GM23338 (cell line): ENCODE measurements at regions not wholly inside any gene's neighbourhood (a gene's known extent, or its start where the extent isn't known, plus 50 kb on each side); places are given as distances from the start of the nearest gene placed in this dataset.

ENCODE experiments used
- ATAC-seq: fragments of 200-7000 bp; cut with Tn5 transposase; 3 replicates; pipeline ENCODE4 v1.9.1; 2020
- DNase-seq: peaks from one replicate; pipeline ENCODE4 v3.0.0-alpha.2; 2015; ENCODE audit warnings: low spot score
- H2AFZ ChIP-seq: fragments of 200-600 bp; sonication (generic); 2 replicates; pipeline ENCODE4 v1.8.0; 2016; ENCODE audit warnings: antibody characterized with exemption, mild to moderate bottlenecking, moderate library complexity
- H3F3A ChIP-seq: fragments of 200-600 bp; sonication (generic); replicated peaks from 2 replicates; pipeline ENCODE4 v1.8.0; 2017; ENCODE audit warnings: antibody characterized with exemption, mixed run types, low read depth
- H3K27ac ChIP-seq: fragments of 200-600 bp; sonication (generic); 2 replicates; pipeline ENCODE4 v1.6.1; 2016; ENCODE audit warnings: low read depth
- H3K27me3 ChIP-seq: fragments of 200-600 bp; sonication (generic); 2 replicates; pipeline ENCODE4 v1.8.0; 2016; ENCODE audit warnings: mild to moderate bottlenecking, mixed run types, moderate library complexity; ENCODE audit not compliant: insufficient read depth
- H3K36me3 ChIP-seq: fragments of 200-600 bp; sonication (generic); 2 replicates; pipeline ENCODE4 v1.8.0; 2016; ENCODE audit warnings: mild to moderate bottlenecking; ENCODE audit not compliant: insufficient read depth
- H3K4me1 ChIP-seq: fragments of 200-600 bp; sonication (generic); 2 replicates; pipeline ENCODE4 v1.8.0; 2016; ENCODE audit warnings: mild to moderate bottlenecking, moderate library complexity; ENCODE audit not compliant: insufficient read depth
- H3K4me2 ChIP-seq: fragments of 200-600 bp; sonication (generic); 2 replicates; pipeline ENCODE4 v1.7.1; 2017; ENCODE audit warnings: mixed run types
- H3K4me3 ChIP-seq: fragments of 200-600 bp; sonication (generic); 2 replicates; pipeline ENCODE4 v1.6.1; 2016; ENCODE audit warnings: mixed run types
- H3K79me2 ChIP-seq: fragments of 200-600 bp; sonication (generic); replicated peaks from 2 replicates; pipeline ENCODE4 v1.8.0; 2017; ENCODE audit warnings: mild to moderate bottlenecking; ENCODE audit not compliant: insufficient read depth
- H3K9me2 ChIP-seq: fragments of 200-600 bp; sonication (generic); 2 replicates; pipeline ENCODE4 v1.8.0; 2017; ENCODE audit not compliant: insufficient read depth
- H4K20me1 ChIP-seq: fragments of 200-600 bp; sonication (generic); replicated peaks from 2 replicates; pipeline ENCODE4 v1.8.0; 2017; ENCODE audit warnings: mild to moderate bottlenecking; ENCODE audit not compliant: insufficient read depth
- H3K27ac Mint-ChIP-seq: 2 replicates; pipeline ENCODE4 v1.8.0; 2020; ENCODE audit warnings: inconsistent platforms, mild to moderate bottlenecking, moderate library complexity, mixed read lengths
- H3K27me3 Mint-ChIP-seq: 3 replicates; pipeline ENCODE4 v1.8.0; 2022; ENCODE audit warnings: low read depth, mild to moderate bottlenecking, moderate library complexity, mixed read lengths, inconsistent platforms; ENCODE audit not compliant: insufficient read depth, poor library complexity
- H3K36me3 Mint-ChIP-seq: 3 replicates; pipeline ENCODE4 v1.8.0; 2021; ENCODE audit warnings: low read depth, mild to moderate bottlenecking, inconsistent platforms, moderate library complexity, mixed read lengths
- H3K4me1 Mint-ChIP-seq: 3 replicates; pipeline ENCODE4 v1.8.0; 2020; ENCODE audit warnings: mild to moderate bottlenecking, inconsistent platforms, mixed read lengths
- H3K4me3 Mint-ChIP-seq: 3 replicates; pipeline ENCODE4 v1.8.0; 2021; ENCODE audit warnings: moderate library complexity, mild to moderate bottlenecking, inconsistent platforms, mixed read lengths
- H3K9me3 Mint-ChIP-seq: 3 replicates; pipeline ENCODE4 v1.8.0; 2020; ENCODE audit warnings: moderate library complexity, mild to moderate bottlenecking, inconsistent platforms, mixed read lengths
- CREB1 ChIP-seq: fragments of 250-450 bp; sonication (Bioruptor Pico); IDR thresholded peaks from 2 replicates; pipeline ENCODE4 v1.5.0; 2020; ENCODE audit warnings: low read depth, mild to moderate bottlenecking, moderate library complexity
- EZH2 ChIP-seq: fragments of 200-600 bp; sonication (generic); IDR thresholded peaks from one replicate; pipeline ENCODE4 v1.8.0; 2017; ENCODE audit warnings: antibody characterized with exemption, mild to moderate bottlenecking, low read depth; ENCODE audit not compliant: unreplicated experiment
- JUNB ChIP-seq: IDR thresholded peaks from one replicate; pipeline ENCODE4 v1.6.1; 2016; ENCODE audit warnings: antibody characterized with exemption; ENCODE audit not compliant: unreplicated experiment
- POLR2AphosphoS5 ChIP-seq: IDR thresholded peaks from 2 replicates; pipeline ENCODE4 v1.6.1; 2016; ENCODE audit warnings: antibody characterized with exemption, low read depth
- STAT1 ChIP-seq: IDR thresholded peaks from one replicate; pipeline ENCODE4 v1.6.1; 2016; ENCODE audit warnings: antibody characterized with exemption; ENCODE audit not compliant: unreplicated experiment
- ZNF114 ChIP-seq: fragments of 250-450 bp; sonication (Bioruptor Pico); IDR thresholded peaks from 2 replicates; pipeline ENCODE4 v1.5.0; 2020; ENCODE audit warnings: mild to moderate bottlenecking, moderate library complexity
- TF ChIP-seq, protein P1 (sequence below): fragments of 250-450 bp; sonication (Bioruptor Pico); IDR thresholded peaks from 2 replicates; pipeline ENCODE4 v1.5.0; 2020; ENCODE audit warnings: mild to moderate bottlenecking, moderate library complexity
- TF ChIP-seq, protein P2 (sequence below): IDR thresholded peaks from one replicate; pipeline ENCODE4 v1.6.1; 2018; ENCODE audit warnings: antibody characterized with exemption; ENCODE audit not compliant: unreplicated experiment

DNA sequence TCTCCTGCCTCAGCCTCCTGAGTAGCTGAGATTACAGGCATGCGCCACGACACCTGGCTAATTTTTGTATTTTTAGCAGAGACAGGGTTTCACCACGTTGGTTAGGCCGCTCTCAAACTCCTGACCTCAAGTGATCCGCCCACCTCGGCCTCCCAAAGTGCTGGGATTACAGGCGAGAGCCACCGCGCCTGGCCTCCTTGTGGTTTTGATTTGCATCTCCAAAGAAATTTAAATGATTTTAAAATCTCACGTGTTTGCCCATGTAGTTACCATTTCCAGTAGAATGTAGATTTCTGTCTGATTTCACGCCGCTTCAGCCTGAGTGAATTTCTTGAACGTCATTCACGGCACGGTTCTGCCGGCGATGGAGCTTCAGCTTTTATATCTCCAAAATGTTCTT lies 55.8 kb downstream of the IGF2 start:
- TF ChIP-seq, protein P1, sequence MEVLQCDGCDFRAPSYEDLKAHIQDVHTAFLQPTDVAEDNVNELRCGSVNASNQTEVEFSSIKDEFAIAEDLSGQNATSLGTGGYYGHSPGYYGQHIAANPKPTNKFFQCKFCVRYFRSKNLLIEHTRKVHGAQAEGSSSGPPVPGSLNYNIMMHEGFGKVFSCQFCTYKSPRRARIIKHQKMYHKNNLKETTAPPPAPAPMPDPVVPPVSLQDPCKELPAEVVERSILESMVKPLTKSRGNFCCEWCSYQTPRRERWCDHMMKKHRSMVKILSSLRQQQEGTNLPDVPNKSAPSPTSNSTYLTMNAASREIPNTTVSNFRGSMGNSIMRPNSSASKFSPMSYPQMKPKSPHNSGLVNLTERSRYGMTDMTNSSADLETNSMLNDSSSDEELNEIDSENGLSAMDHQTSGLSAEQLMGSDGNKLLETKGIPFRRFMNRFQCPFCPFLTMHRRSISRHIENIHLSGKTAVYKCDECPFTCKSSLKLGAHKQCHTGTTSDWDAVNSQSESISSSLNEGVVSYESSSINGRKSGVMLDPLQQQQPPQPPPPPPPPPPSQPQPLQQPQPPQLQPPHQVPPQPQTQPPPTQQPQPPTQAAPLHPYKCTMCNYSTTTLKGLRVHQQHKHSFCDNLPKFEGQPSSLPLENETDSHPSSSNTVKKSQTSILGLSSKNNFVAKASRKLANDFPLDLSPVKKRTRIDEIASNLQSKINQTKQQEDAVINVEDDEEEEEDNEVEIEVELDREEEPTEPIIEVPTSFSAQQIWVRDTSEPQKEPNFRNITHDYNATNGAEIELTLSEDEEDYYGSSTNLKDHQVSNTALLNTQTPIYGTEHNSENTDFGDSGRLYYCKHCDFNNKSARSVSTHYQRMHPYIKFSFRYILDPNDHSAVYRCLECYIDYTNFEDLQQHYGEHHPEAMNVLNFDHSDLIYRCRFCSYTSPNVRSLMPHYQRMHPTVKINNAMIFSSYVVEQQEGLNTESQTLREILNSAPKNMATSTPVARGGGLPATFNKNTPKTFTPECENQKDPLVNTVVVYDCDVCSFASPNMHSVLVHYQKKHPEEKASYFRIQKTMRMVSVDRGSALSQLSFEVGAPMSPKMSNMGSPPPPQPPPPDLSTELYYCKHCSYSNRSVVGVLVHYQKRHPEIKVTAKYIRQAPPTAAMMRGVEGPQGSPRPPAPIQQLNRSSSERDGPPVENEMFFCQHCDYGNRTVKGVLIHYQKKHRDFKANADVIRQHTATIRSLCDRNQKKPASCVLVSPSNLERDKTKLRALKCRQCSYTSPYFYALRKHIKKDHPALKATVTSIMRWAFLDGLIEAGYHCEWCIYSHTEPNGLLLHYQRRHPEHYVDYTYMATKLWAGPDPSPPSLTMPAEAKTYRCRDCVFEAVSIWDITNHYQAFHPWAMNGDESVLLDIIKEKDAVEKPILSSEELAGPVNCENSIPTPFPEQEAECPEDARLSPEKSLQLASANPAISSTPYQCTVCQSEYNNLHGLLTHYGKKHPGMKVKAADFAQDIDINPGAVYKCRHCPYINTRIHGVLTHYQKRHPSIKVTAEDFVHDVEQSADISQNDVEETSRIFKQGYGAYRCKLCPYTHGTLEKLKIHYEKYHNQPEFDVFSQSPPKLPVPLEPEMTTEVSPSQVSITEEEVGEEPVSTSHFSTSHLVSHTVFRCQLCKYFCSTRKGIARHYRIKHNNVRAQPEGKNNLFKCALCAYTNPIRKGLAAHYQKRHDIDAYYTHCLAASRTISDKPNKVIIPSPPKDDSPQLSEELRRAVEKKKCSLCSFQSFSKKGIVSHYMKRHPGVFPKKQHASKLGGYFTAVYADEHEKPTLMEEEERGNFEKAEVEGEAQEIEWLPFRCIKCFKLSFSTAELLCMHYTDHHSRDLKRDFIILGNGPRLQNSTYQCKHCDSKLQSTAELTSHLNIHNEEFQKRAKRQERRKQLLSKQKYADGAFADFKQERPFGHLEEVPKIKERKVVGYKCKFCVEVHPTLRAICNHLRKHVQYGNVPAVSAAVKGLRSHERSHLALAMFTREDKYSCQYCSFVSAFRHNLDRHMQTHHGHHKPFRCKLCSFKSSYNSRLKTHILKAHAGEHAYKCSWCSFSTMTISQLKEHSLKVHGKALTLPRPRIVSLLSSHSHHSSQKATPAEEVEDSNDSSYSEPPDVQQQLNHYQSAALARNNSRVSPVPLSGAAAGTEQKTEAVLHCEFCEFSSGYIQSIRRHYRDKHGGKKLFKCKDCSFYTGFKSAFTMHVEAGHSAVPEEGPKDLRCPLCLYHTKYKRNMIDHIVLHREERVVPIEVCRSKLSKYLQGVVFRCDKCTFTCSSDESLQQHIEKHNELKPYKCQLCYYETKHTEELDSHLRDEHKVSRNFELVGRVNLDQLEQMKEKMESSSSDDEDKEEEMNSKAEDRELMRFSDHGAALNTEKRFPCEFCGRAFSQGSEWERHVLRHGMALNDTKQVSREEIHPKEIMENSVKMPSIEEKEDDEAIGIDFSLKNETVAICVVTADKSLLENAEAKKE (CRISPR knock-in tag): no peak
- TF ChIP-seq, protein P2, sequence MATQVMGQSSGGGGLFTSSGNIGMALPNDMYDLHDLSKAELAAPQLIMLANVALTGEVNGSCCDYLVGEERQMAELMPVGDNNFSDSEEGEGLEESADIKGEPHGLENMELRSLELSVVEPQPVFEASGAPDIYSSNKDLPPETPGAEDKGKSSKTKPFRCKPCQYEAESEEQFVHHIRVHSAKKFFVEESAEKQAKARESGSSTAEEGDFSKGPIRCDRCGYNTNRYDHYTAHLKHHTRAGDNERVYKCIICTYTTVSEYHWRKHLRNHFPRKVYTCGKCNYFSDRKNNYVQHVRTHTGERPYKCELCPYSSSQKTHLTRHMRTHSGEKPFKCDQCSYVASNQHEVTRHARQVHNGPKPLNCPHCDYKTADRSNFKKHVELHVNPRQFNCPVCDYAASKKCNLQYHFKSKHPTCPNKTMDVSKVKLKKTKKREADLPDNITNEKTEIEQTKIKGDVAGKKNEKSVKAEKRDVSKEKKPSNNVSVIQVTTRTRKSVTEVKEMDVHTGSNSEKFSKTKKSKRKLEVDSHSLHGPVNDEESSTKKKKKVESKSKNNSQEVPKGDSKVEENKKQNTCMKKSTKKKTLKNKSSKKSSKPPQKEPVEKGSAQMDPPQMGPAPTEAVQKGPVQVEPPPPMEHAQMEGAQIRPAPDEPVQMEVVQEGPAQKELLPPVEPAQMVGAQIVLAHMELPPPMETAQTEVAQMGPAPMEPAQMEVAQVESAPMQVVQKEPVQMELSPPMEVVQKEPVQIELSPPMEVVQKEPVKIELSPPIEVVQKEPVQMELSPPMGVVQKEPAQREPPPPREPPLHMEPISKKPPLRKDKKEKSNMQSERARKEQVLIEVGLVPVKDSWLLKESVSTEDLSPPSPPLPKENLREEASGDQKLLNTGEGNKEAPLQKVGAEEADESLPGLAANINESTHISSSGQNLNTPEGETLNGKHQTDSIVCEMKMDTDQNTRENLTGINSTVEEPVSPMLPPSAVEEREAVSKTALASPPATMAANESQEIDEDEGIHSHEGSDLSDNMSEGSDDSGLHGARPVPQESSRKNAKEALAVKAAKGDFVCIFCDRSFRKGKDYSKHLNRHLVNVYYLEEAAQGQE: no peak
- no peak for TF ChIP-seq ZNF114 (CRISPR knock-in tag)
- TF ChIP-seq POLR2AphosphoS5: no peak
- TF ChIP-seq EZH2: no peak
- no peak for TF ChIP-seq CREB1
- TF ChIP-seq STAT1: no peak
- TF ChIP-seq JUNB: no peak
- Mint-ChIP-seq H3K9me3 (peaks cover 26% of the 10 kb centered on the region), H3K4me3 (no peak overlapping the region), H3K27ac (no peak overlapping the region), H3K36me3 (peaks cover 18% of the 10 kb centered on the region), H3K4me1 (peaks cover 2% of the 10 kb centered on the region; the same call in 2 of the 3 replicates), H3K27me3 (peaks cover 10% of the 10 kb centered on the region)
- Histone ChIP-seq H3K4me2 (no peak overlapping the region), H3K27ac (no peak overlapping the region), H3F3A (no peaks in the 10 kb centered on the region), H3K9me2 (no peaks in the 10 kb centered on the region), H3K4me1 (peaks cover 11% of the 10 kb centered on the region; the same call in 1 of the 2 replicates), H4K20me1 (no peaks in the 10 kb centered on the region), H3K27me3 (no peaks in the 10 kb centered on the region), H3K79me2 (no peaks in the 10 kb centered on the region), H3K4me3 (no peak overlapping the region), H3K36me3 (no peaks in the 10 kb centered on the region), H2AFZ (no peak overlapping the region)
- ATAC-seq (no peak), DNase-seq (no peak)
